Endothelial cell of umbilical vein (primary cell): ENCODE measurements at regions not wholly inside any gene's neighbourhood (a gene's known extent, or its start where the extent isn't known, plus 50 kb on each side); places are given as distances from the start of the nearest gene placed in this dataset.

ENCODE experiments used
- BruUV-seq: library from RNA; stranded (reverse); fragments of 400-500 nt; replicated peaks from 2 replicates; lab custom pipeline; 2021; lab: Mats Ljungman, UMichigan
- CTCF ChIA-PET: fragments of 300-600, 350-600 bp; sonication (Branson Sonifier 250); formaldehyde crosslinking; loops from one replicate; lab custom pipeline; 2021; ENCODE audit warnings: antibody characterized with exemption, inconsistent platforms; lab: Charles Lee
- POLR2A ChIA-PET: fragments of 300-600, 350-600 bp; sonication (Branson Sonifier 250); formaldehyde crosslinking; loops from one replicate; lab custom pipeline; 2021; ENCODE audit warnings: antibody characterized with exemption, inconsistent platforms; lab: Charles Lee
- DNase-seq: peaks from one replicate; pipeline ENCODE4 v3.0.0-alpha.2; 2011; ENCODE audit warnings: low read depth, low spot score
- FAIRE-seq: peaks from 2 replicates; lab custom pipeline; 2011; peaks lifted over from hg19 to GRCh38; lab: Jason Lieb, UNC
- H2AFZ ChIP-seq: 2 replicates; pipeline ENCODE4 v1.6.0; 2012; ENCODE audit warnings: low read depth, low read length, control low read depth, inconsistent platforms
- H3K27ac ChIP-seq: 2 replicates; pipeline ENCODE4 v1.5.1; 2011; ENCODE audit warnings: low read depth, mild to moderate bottlenecking, control low read depth, low read length, moderate library complexity; ENCODE audit not compliant: insufficient read depth
- H3K27me3 ChIP-seq, 2 experiments: 2 replicates each; pipeline versions ENCODE4 v1.6.0 to v1.6.1; 2011; ENCODE audit warnings: low read length in 2 of 2, mixed read lengths in 1 of 2; ENCODE audit not compliant: control insufficient read depth in 2 of 2, insufficient read depth in 2 of 2
- H3K36me3 ChIP-seq, 2 experiments: 2 replicates in 1 of 2; 3 replicates in 1 of 2; pipeline ENCODE4 v1.5.1; 2011; ENCODE audit warnings: low read length in 2 of 2, mild to moderate bottlenecking in 1 of 2, moderate library complexity in 1 of 2; ENCODE audit not compliant: control insufficient read depth in 2 of 2, insufficient read depth in 2 of 2; ENCODE audit errors: extremely low read depth in 1 of 2
- H3K4me1 ChIP-seq: 3 replicates; pipeline ENCODE4 v1.5.1; 2011; ENCODE audit warnings: mild to moderate bottlenecking, low read length; ENCODE audit not compliant: control insufficient read depth, insufficient read depth; ENCODE audit errors: extremely low read depth
- H3K4me2 ChIP-seq: 2 replicates; pipeline ENCODE4 v1.6.1; 2011; ENCODE audit warnings: low read length, control low read depth, mixed read lengths; ENCODE audit not compliant: insufficient read depth
- H3K4me3 ChIP-seq, 3 experiments: fragments of 200-600 bp in 1 of 3; sonication (generic), shearing (Covaris generic) in 1 of 3; replicated peaks in 1 of 3; 2 replicates each; pipeline ENCODE4 v1.5.1; 2011 to 2016; ENCODE audit warnings: control low read depth in 3 of 3, low read length in 3 of 3, mild to moderate bottlenecking in 2 of 3, inconsistent platforms in 1 of 3, low read depth in 1 of 3, moderate library complexity in 1 of 3; ENCODE audit not compliant: insufficient read depth in 1 of 3
- H3K79me2 ChIP-seq: 2 replicates; pipeline ENCODE4 v1.6.0; 2012; ENCODE audit warnings: low read length, inconsistent platforms; ENCODE audit not compliant: control insufficient read depth, insufficient read depth
- H3K9ac ChIP-seq: replicated peaks from 2 replicates; pipeline ENCODE3; 2011; ENCODE audit warnings: low read length, control low read depth; ENCODE audit not compliant: insufficient read depth; ENCODE audit errors: extremely low read depth
- H3K9me1 ChIP-seq: replicated peaks from 3 replicates; pipeline ENCODE4 v1.6.0; 2011; ENCODE audit warnings: mild to moderate bottlenecking, low read length; ENCODE audit not compliant: control insufficient read depth, insufficient read depth; ENCODE audit errors: extremely low read depth
- H3K9me3 ChIP-seq: replicated peaks from 2 replicates; pipeline ENCODE4 v1.5.1; 2012; ENCODE audit warnings: low read length, inconsistent platforms; ENCODE audit not compliant: control insufficient read depth, insufficient read depth
- H4K20me1 ChIP-seq: replicated peaks from 2 replicates; pipeline ENCODE3; 2011; ENCODE audit warnings: mild to moderate bottlenecking, low read length; ENCODE audit not compliant: control insufficient read depth, insufficient read depth; ENCODE audit errors: extremely low read depth
- CTCF ChIP-seq, 2 donors: IDR thresholded peaks; 1 replicate in 1 of 2; 2 replicates in 1 of 2; pipeline ENCODE4 v1.5.1; 2011; ENCODE audit warnings: low read length in 2 of 2, mild to moderate bottlenecking in 2 of 2, moderate library complexity in 2 of 2, control low read depth in 1 of 2, inconsistent platforms in 1 of 2, low read depth in 1 of 2; ENCODE audit not compliant: insufficient read depth in 1 of 2; ENCODE audit errors: extremely low read depth in 1 of 2
- EZH2 ChIP-seq: IDR thresholded peaks from 2 replicates; pipeline ENCODE4 v1.6.1; 2012; ENCODE audit warnings: borderline replicate concordance, low read depth, mild to moderate bottlenecking, moderate library complexity, low read length, inconsistent platforms; ENCODE audit not compliant: severe bottlenecking
- FOS ChIP-seq: IDR thresholded peaks from 2 replicates; pipeline ENCODE4 v1.6.1; 2011; ENCODE audit warnings: mild to moderate bottlenecking, low read length, moderate library complexity, borderline replicate concordance; ENCODE audit not compliant: insufficient read depth
- GATA2 ChIP-seq: IDR thresholded peaks from 2 replicates; pipeline ENCODE4 v1.7.0; 2011; ENCODE audit warnings: low read depth, mild to moderate bottlenecking, moderate library complexity, mixed read lengths, low read length; ENCODE audit not compliant: insufficient read length, insufficient read depth
- JUN ChIP-seq: IDR thresholded peaks from 2 replicates; pipeline ENCODE4 v1.6.1; 2011; ENCODE audit warnings: borderline replicate concordance, low read depth; ENCODE audit not compliant: insufficient read length, insufficient read depth
- MYC ChIP-seq: IDR thresholded peaks from one replicate; pipeline ENCODE4 v1.6.1; 2011; ENCODE audit warnings: mild to moderate bottlenecking, low read depth, low read length
- POLR2A ChIP-seq: IDR thresholded peaks from 2 replicates; pipeline ENCODE4 v1.6.1; 2012; ENCODE audit warnings: low read depth, mild to moderate bottlenecking, control low read depth, low read length
- POLR2AphosphoS5 ChIP-seq: IDR thresholded peaks from 2 replicates; pipeline ENCODE4 v1.6.1; 2012; ENCODE audit warnings: low read depth, mild to moderate bottlenecking, control low read depth, low read length, moderate library complexity; ENCODE audit not compliant: insufficient read depth
- dilution Hi-C: fragments of 300-500 bp; cut with MboI; formaldehyde crosslinking; loops from one replicate; pipeline ENCODE4 v1.15.0; 2019; ENCODE audit warnings: low sequenced_read_pairs; ENCODE audit not compliant: extremely low pct_ligation_motif_present
- intact Hi-C: fragments of 100-400 bp; cut with micrococcal nuclease; formaldehyde crosslinking; loops from one replicate; pipeline ENCODE4 v1.10.0; 2022
- TF ChIP-seq, protein P1 (sequence below): IDR thresholded peaks from 2 replicates; pipeline ENCODE4 v1.6.1; 2011; ENCODE audit not compliant: insufficient read depth, insufficient read length

- intact Hi-C loops (no loop called here), dilution Hi-C loops (no loop called here)
- Histone ChIP-seq H3K4me1 (no peaks in the 10 kb centered on the region), H3K9me1 (no peaks in the 10 kb centered on the region), H3K4me3 (no peak overlapping the region), H2AFZ (no peak overlapping the region), H3K4me2 (no peak overlapping the region), H3K9me3 (no peaks in the 10 kb centered on the region), H3K9ac (no peak overlapping the region), H4K20me1 (no peaks in the 10 kb centered on the region), H3K36me3 (no peaks in the 10 kb centered on the region), H3K27me3 (no peaks in the 10 kb centered on the region), H3K79me2 (no peaks in the 10 kb centered on the region), H3K27ac (no peak overlapping the region)
- DNase-seq (no peak), FAIRE-seq (no peak)
- no TSS peak for BruUV-seq
- TF ChIP-seq CTCF (IDR thresholded peaks at IDR 0.05; ENCODE audit: extremely low read depth in 1 of 2, insufficient read depth in 1 of 2, low read depth in 1 of 2, low read length in 2 of 2) (no peak), POLR2AphosphoS5 (no peak)
- TF ChIP-seq, protein P1, sequence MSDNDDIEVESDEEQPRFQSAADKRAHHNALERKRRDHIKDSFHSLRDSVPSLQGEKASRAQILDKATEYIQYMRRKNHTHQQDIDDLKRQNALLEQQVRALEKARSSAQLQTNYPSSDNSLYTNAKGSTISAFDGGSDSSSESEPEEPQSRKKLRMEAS: no peak
- POLR2A ChIA-PET: no interaction called here
- CTCF ChIA-PET: no interaction called here
Measured at GRCh38 chr6:14673201-14673600, 555.6 kb downstream of the CD83 start.

GRCh38 chr6:14674458-14674857 is 556.9 kb downstream of the CD83 start:
- no peak for DNase-seq
- no peaks in the 10 kb centered on the region for H3K79me2 ChIP-seq
- H2AFZ ChIP-seq: no peak overlapping the region
- no peak overlapping the region for H3K27ac ChIP-seq
- H3K9ac ChIP-seq: no peak overlapping the region
- no peak overlapping the region for H3K4me3 ChIP-seq
- no peak for FAIRE-seq
- intact Hi-C loops: no loop called here
- dilution Hi-C loops: no loop called here
- no peak overlapping the region for H3K4me2 ChIP-seq
- BruUV-seq: no TSS peak
- ChIA-PET POLR2A (no interaction called here), CTCF (no interaction called here)
- H3K9me3 ChIP-seq: no peaks in the 10 kb centered on the region
- H3K27me3 ChIP-seq: no peaks in the 10 kb centered on the region
- TF ChIP-seq MYC (no peak), GATA2 (no peak), EZH2 (no peak), POLR2A (no peak), CTCF (IDR thresholded peaks at IDR 0.05; ENCODE audit: extremely low read depth in 1 of 2, insufficient read depth in 1 of 2, low read depth in 1 of 2, low read length in 2 of 2) (no peak), JUN (no peak), FOS (no peak), POLR2AphosphoS5 (no peak)
- TF ChIP-seq, protein P1: no peak
- no peaks in the 10 kb centered on the region for H4K20me1 ChIP-seq
- no peaks in the 10 kb centered on the region for H3K4me1 ChIP-seq
- H3K9me1 ChIP-seq: no peaks in the 10 kb centered on the region
- H3K36me3 ChIP-seq: no peaks in the 10 kb centered on the region
